LNCAP (cell line): ENCODE measurements at regions not wholly inside any gene's neighbourhood (a gene's known extent, or its start where the extent isn't known, plus 50 kb on each side); places are given as distances from the start of the nearest gene placed in this dataset.

ENCODE experiments used
- CTCF ChIP-seq: fragments of 450-650 bp; IDR thresholded peaks from 2 replicates; pipeline ENCODE4 v1.5.1; 2017; ENCODE audit warnings: mild to moderate bottlenecking

DNA sequence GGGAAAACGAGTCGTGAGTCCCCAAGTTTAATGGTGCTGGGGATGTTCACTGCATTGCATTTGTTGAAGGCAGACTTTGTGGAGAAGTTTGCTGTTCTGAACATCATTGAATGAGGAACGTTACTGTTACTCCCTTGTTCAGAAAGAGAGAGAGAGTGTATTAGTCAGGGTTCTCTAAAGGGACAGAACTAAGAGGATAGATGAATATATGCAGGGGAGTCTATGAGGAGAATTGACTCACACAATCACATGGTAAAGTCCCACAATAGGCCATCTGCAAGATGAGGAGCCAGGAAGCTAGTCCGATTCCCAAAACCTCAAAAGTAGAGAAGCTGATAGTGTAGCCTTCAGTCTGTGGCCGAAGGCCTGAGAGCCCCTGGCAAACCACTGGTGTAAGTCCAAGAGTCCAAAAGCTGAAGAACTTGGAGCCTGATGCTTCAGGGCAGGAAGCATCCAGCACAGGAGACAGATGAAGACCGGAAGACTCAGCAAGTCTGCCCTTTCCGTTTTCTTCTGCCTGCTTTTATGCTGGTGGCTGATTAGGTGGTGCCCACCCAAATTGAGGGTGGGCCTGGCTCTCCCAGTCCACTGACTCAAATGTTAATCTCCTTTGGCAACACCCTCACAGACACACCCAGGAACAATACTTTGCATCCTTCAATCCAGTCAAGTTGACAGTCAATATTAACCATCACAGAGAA lies 223.5 kb upstream of the PCSK2 start:
- no peak for TF ChIP-seq CTCF

GRCh38 chr20:17010181-17010580 lies 216.7 kb upstream of the PCSK2 start:
- TF ChIP-seq CTCF = no peak

DNA sequence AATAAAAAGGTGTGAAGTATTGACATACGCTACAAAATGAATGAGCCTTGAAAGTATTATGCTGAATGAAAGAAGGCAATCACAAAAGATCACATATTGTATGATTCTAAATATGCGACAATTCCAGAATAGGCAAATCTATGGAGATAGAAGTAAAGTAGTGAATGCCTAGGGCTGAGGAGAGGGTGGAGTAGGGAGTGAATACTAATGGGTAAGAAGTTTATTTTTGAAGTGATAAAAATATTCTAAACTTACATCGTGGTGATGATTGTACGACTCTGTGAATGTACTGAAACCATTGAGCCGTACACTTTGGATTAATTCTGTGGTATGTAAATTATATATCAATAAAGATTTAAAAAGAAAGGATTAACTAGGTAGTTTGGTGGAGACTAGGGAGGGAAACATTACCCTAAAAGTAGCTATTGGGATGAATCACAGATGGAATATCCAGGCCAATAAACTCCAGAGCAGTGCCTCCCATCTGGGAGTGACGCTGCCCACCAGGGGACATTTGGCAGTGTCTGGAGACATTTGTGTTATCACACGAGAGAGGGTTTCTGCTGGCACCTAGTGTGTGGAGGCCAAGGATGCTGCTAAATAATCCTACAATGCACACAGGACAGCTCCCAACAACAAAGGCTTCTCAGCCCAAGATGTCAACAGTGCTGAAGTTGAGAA lies 214.2 kb upstream of the PCSK2 start:
- no peak for TF ChIP-seq CTCF

DNA sequence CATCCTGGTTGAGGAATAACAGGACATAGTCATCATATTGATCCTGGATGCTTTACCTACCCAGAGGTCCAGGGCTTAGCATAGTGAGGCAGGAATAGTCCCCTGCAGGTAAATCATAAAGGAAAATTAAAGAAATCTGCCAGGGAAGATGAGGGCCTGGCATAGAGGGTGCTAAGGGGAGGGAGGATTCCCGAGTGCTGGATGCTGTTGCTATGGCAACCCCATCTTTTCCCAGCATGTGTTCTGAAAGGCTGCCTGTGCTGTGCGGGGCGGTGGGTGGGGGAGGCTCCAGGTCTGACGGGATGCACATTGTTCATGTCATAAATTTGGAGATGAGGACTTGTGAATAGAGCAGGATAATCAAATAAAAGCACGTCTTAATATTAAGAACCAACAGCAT lies 212.6 kb upstream of the PCSK2 start:
- TF ChIP-seq CTCF = no peak

DNA sequence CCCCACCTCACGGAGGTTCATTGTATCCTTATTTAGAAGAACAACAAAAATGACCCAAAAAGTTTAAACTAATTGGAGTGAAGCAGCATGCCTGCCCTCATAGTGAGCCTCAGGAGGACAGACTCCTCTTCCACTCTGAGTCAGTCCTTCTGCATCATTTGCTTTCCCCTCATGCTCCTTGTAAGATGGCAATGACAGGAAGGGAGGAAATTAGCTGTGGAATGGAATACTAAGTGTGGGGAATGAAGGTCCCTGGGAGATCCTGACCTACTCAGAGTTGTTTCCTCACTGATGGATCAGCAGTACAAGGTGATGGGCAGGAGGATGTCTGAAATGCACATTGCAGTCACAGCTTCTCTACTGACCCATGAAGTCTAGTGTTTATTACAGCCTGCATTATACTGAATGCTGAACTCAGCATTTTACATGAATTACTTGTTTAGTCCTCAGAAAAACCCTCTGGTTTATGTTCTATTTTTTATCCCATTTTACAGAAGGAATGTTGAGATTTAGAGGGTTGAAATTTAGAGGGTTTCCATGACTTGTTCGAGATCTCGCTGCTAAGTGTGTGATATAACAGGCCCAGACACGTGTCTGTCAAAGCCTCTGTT lies 212.0 kb upstream of the PCSK2 start:
- TF ChIP-seq CTCF = no peak

GRCh38 chr20:17017232-17017631 lies 209.6 kb upstream of the PCSK2 start:
- no peak for TF ChIP-seq CTCF

GRCh38 chr20:17021481-17021880 lies 205.4 kb upstream of the PCSK2 start:
- no peak for TF ChIP-seq CTCF
